ENCODE measurements at regions not wholly inside any gene's neighbourhood (a gene's known extent, or its start where the extent isn't known, plus 50 kb on each side); places are given as distances from the start of the nearest gene placed in this dataset.
"Not testable (repeated sequence)": the region's sequence is repeated elsewhere in the genome, so short reads cannot be mapped to it uniquely, and the experiment has no call there.

- not testable (repeated sequence) for DNase-seq
Observed at GRCh38 chr15:20148679-20149078, 392.9 kb downstream of the GOLGA6L6 start.

GRCh38 chr15:20148008-20148407 is 393.6 kb downstream of the GOLGA6L6 start:
- not testable (repeated sequence) for DNase-seq

- not testable (repeated sequence) for DNase-seq
Observed at GRCh38 chr15:20144333-20145036, 397.1 kb downstream of the GOLGA6L6 start.

- not testable (repeated sequence) for DNase-seq
Observed at GRCh38 chr15:20142906-20143305, 398.7 kb downstream of the GOLGA6L6 start.

- DNase-seq: not testable (repeated sequence)
Observed at GRCh38 chr15:20142410-20142809, 399.2 kb downstream of the GOLGA6L6 start.

GRCh38 chr15:20124668-20125067 is 416.9 kb downstream of the GOLGA6L6 start:
- DNase-seq: not testable (repeated sequence)

- DNase-seq: no peak
Observed at GRCh38 chr15:20106026-20106425, 435.6 kb downstream of the GOLGA6L6 start.

GRCh38 chr15:20105011-20105990 is 436.3 kb downstream of the GOLGA6L6 start:
- DNase-seq: not testable (repeated sequence)

- DNase-seq: not testable (repeated sequence)
Observed at GRCh38 chr15:20104551-20104950, 437.0 kb downstream of the GOLGA6L6 start.

- DNase-seq: not testable (repeated sequence)
Observed at GRCh38 chr15:20102862-20103261, 438.7 kb downstream of the GOLGA6L6 start.

- DNase-seq: not testable (repeated sequence)
Observed at GRCh38 chr15:20102209-20102608, 439.4 kb downstream of the GOLGA6L6 start.

GRCh38 chr15:20101281-20101680 is 440.3 kb downstream of the GOLGA6L6 start:
- DNase-seq: not testable (repeated sequence)

- DNase-seq: not testable (repeated sequence)
Observed at GRCh38 chr15:20100604-20101270, 440.9 kb downstream of the GOLGA6L6 start.

GRCh38 chr15:20095699-20096303 is 445.8 kb downstream of the GOLGA6L6 start:
- DNase-seq: not testable (repeated sequence)

GRCh38 chr15:20089541-20089940 is 452.1 kb downstream of the GOLGA6L6 start:
- DNase-seq: not testable (repeated sequence)

- DNase-seq: not testable (repeated sequence)
Observed at GRCh38 chr15:20084026-20084425, 457.6 kb downstream of the GOLGA6L6 start.

- not testable (repeated sequence) for DNase-seq
Observed at GRCh38 chr15:20074082-20074481, 467.5 kb downstream of the GOLGA6L6 start.

- not testable (repeated sequence) for DNase-seq
Observed at GRCh38 chr15:20069043-20069442, 472.6 kb downstream of the GOLGA6L6 start.

GRCh38 chr15:20066173-20066572 is 475.4 kb downstream of the GOLGA6L6 start:
- DNase-seq: not testable (repeated sequence)

GRCh38 chr15:20065508-20065907 is 476.1 kb downstream of the GOLGA6L6 start:
- DNase-seq: not testable (repeated sequence)

- not testable (repeated sequence) for DNase-seq
Observed at GRCh38 chr15:20063167-20063566, 478.4 kb downstream of the GOLGA6L6 start.

GRCh38 chr15:20060838-20061237 is 480.8 kb downstream of the GOLGA6L6 start:
- not testable (repeated sequence) for DNase-seq
